ENCODE measurements at regions not wholly inside any gene's neighbourhood (a gene's known extent, or its start where the extent isn't known, plus 50 kb on each side); places are given as distances from the start of the nearest gene placed in this dataset.
"Not testable (repeated sequence)": the region's sequence is repeated elsewhere in the genome, so short reads cannot be mapped to it uniquely, and the experiment has no call there.

- H3K27me3 ChIP-seq (ENCODE audit: insufficient read depth, low read length): 0 out of 2 replicates have a peak, but pooled peaks cover 4% of the 10 kb centered on the region
- BruUV-seq (replicated peaks): no TSS peak
- H3K79me2 ChIP-seq (ENCODE audit: insufficient read depth, low read length): no peaks in the 10 kb centered on the region
- no peaks in the 10 kb centered on the region for H3K9me2 ChIP-seq (ENCODE audit: insufficient read depth)
- H4K20me1 ChIP-seq (ENCODE audit: insufficient read depth): no peaks in the 10 kb centered on the region
- CTCF ChIA-PET: no interaction called here
- TF ChIP-seq CEBPB (IDR thresholded peaks at IDR 0.05; ENCODE audit: low read depth): no peak
- TF ChIP-seq JUND (IDR thresholded peaks at IDR 0.05): no peak
- no peak for TF ChIP-seq RAD21 (IDR thresholded peaks at IDR 0.05; ENCODE audit: low read depth)
- no peak for TF ChIP-seq ZFX (IDR thresholded peaks at IDR 0.05)
- TF ChIP-seq POLR2A (IDR thresholded peaks at IDR 0.05; ENCODE audit: borderline replicate concordance, extremely low read depth, insufficient read depth, insufficient read length): no peak
- peaks cover 0 to 6% of the 10 kb centered on the region in 2 experiments; a peak in 1 of 4 replicates for H3K4me1 ChIP-seq (ENCODE audit: control insufficient read depth in 1 of 2, insufficient read depth in 2 of 2, low read length in 2 of 2)
- no peaks in the 10 kb centered on the region for H3K9me3 ChIP-seq (ENCODE audit: control insufficient read depth in 1 of 2, insufficient read depth in 1 of 2, low read depth in 1 of 2, low read length in 2 of 2)
- H3K9ac ChIP-seq (ENCODE audit: low read length): no peak overlapping the region
- no peak overlapping the region for H3K27ac ChIP-seq (ENCODE audit: low read depth, low read length)
- H3K4me2 ChIP-seq (ENCODE audit: low read length): no peak overlapping the region
- ATAC-seq (no peak), DNase-seq (ENCODE audit: low read depth, low spot score) (no peak)
- H2AFZ ChIP-seq (ENCODE audit: low read depth, low read length, poor library complexity, severe bottlenecking): no peak overlapping the region
- no peak overlapping the region for H3K4me3 ChIP-seq (replicated peaks in 1 of 2; ENCODE audit: low read depth in 1 of 2, low read length in 2 of 2)
- intact Hi-C loops (cut with micrococcal nuclease): no loop called here
- H3K36me3 ChIP-seq (ENCODE audit: control insufficient read depth in 1 of 2, insufficient read depth in 2 of 2, low read length in 2 of 2): no peaks in the 10 kb centered on the region
- RAD21 ChIA-PET (ENCODE audit: low non-redundant PET in 1 of 2, low total read pairs in 2 of 2, uncharacterized antibody in 2 of 2, unreplicated experiment in 2 of 2): no interaction called here
- POLR2A ChIA-PET: no interaction called here
Measured at GRCh38 chr12:67545298-67545697, 103.2 kb upstream of the DYRK2 start.

GRCh38 chr12:67546746-67547145 is 101.8 kb upstream of the DYRK2 start:
- Histone ChIP-seq H4K20me1 (ENCODE audit: insufficient read depth) (no peaks in the 10 kb centered on the region), H3K9me3 (ENCODE audit: control insufficient read depth in 1 of 2, insufficient read depth in 1 of 2, low read depth in 1 of 2, low read length in 2 of 2) (no peaks in the 10 kb centered on the region), H2AFZ (ENCODE audit: low read depth, low read length, poor library complexity, severe bottlenecking) (no peak overlapping the region), H3K9ac (ENCODE audit: low read length) (no peak overlapping the region), H3K27ac (ENCODE audit: low read depth, low read length) (no peak overlapping the region), H3K79me2 (ENCODE audit: insufficient read depth, low read length) (no peaks in the 10 kb centered on the region), H3K36me3 (ENCODE audit: control insufficient read depth in 1 of 2, insufficient read depth in 2 of 2, low read length in 2 of 2) (no peaks in the 10 kb centered on the region), H3K9me2 (ENCODE audit: insufficient read depth) (no peaks in the 10 kb centered on the region), H3K4me2 (ENCODE audit: low read length) (no peak overlapping the region), H3K27me3 (ENCODE audit: insufficient read depth, low read length) (0 out of 2 replicates have a peak, but pooled peaks cover 4% of the 10 kb centered on the region), H3K4me1 (ENCODE audit: control insufficient read depth in 1 of 2, insufficient read depth in 2 of 2, low read length in 2 of 2) (no peaks in the 10 kb centered on the region), H3K4me3 (replicated peaks in 1 of 2; ENCODE audit: low read depth in 1 of 2, low read length in 2 of 2) (no peak overlapping the region)
- TF ChIP-seq ELF1 (IDR thresholded peaks at IDR 0.05; ENCODE audit: borderline replicate concordance, low read depth) (no peak), EZH2 (IDR thresholded peaks at IDR 0.05) (no peak), RAD21 (IDR thresholded peaks at IDR 0.05; ENCODE audit: low read depth) (no peak), CTCF (IDR thresholded peaks at IDR 0.05 in 2 of 3, conservative IDR thresholded peaks at IDR 0.05 in 1 of 3; ENCODE audit: borderline replicate concordance in 1 of 3, insufficient read depth in 1 of 3, low read depth in 2 of 3, low read length in 2 of 3) (no peak), YY1 (IDR thresholded peaks at IDR 0.05; ENCODE audit: extremely low read depth, insufficient replicate concordance, low read depth, low read length) (no peak)
- no TSS peak for BruUV-seq (replicated peaks)
- no peak for DNase-seq (ENCODE audit: low read depth, low spot score)
- RAD21 ChIA-PET (ENCODE audit: low non-redundant PET in 1 of 2, low total read pairs in 2 of 2, uncharacterized antibody in 2 of 2, unreplicated experiment in 2 of 2): no interaction called here
- POLR2A ChIA-PET: no interaction called here
- CTCF ChIA-PET: no interaction called here
- intact Hi-C loops (cut with micrococcal nuclease): no loop called here
- no peak for ATAC-seq

- DNase-seq (ENCODE audit: low read depth, low spot score); intact Hi-C loops (cut with micrococcal nuclease); H2AFZ ChIP-seq (ENCODE audit: low read depth, low read length, poor library complexity, severe bottlenecking); H3K9me3 ChIP-seq (ENCODE audit: control insufficient read depth in 1 of 2, insufficient read depth in 1 of 2, low read depth in 1 of 2, low read length in 2 of 2); H3K27me3 ChIP-seq (ENCODE audit: insufficient read depth, low read length); H4K20me1 ChIP-seq (ENCODE audit: insufficient read depth); RAD21 ChIA-PET (ENCODE audit: low non-redundant PET in 1 of 2, low total read pairs in 2 of 2, uncharacterized antibody in 2 of 2, unreplicated experiment in 2 of 2); H3K79me2 ChIP-seq (ENCODE audit: insufficient read depth, low read length); H3K36me3 ChIP-seq (ENCODE audit: control insufficient read depth in 1 of 2, insufficient read depth in 2 of 2, low read length in 2 of 2); H3K4me3 ChIP-seq (replicated peaks in 1 of 2; ENCODE audit: low read depth in 1 of 2, low read length in 2 of 2); POLR2A ChIA-PET; ATAC-seq; H3K27ac ChIP-seq (ENCODE audit: low read depth, low read length); H3K4me1 ChIP-seq (ENCODE audit: control insufficient read depth in 1 of 2, insufficient read depth in 2 of 2, low read length in 2 of 2); BruUV-seq (replicated peaks); CTCF ChIA-PET; H3K9me2 ChIP-seq (ENCODE audit: insufficient read depth); H3K9ac ChIP-seq (ENCODE audit: low read length); H3K4me2 ChIP-seq (ENCODE audit: low read length): not testable (repeated sequence)
Measured at GRCh38 chr12:67555075-67555717, 93.3 kb upstream of the DYRK2 start.
